ENCODE measurements at regions not wholly inside any gene's neighbourhood (a gene's known extent, or its start where the extent isn't known, plus 50 kb on each side); places are given as distances from the start of the nearest gene placed in this dataset.

GRCh38 chr9:73597771-73598170, 446.1 kb downstream of the ANXA1 start:
- 35 to 41% (median 40%) methylated on average over 4 of the region's 4 CpGs for WGBS, 4 donors
- H3K27me3 ChIP-seq: no peaks in the 10 kb centered on the region
- H3K9me3 ChIP-seq: no peaks in the 10 kb centered on the region

GRCh38 chr9:73609381-73609780, 457.7 kb downstream of the ANXA1 start:
- Histone ChIP-seq H3K36me3 (no peaks in the 10 kb centered on the region), H3K27me3 (no peaks in the 10 kb centered on the region), H3K9me3 (no peaks in the 10 kb centered on the region), H3K4me1 (no peaks in the 10 kb centered on the region), H3K4me3 (no peak overlapping the region), H3K27ac (no peak overlapping the region)
- intact Hi-C loops (cut with DNase I): no loop called here
- 45 to 54% (median 48%) methylated on average over 1 of the region's 1 CpG for WGBS, 4 donors
- ATAC-seq (no peak), DNase-seq (no peak)
- no peak for TF ChIP-seq CTCF (IDR thresholded peaks at IDR 0.05)
- no peak for TF ChIP-seq POLR2A (IDR thresholded peaks at IDR 0.05)

More at GRCh38 chr9:73597771-73598170, 446.1 kb downstream of the ANXA1 start:
- no peak overlapping the region for H3K27ac ChIP-seq
- H3K4me3 ChIP-seq: no peak overlapping the region
- no peaks in the 10 kb centered on the region for H3K36me3 ChIP-seq
- intact Hi-C loops (cut with DNase I): no loop called here
- no peak for ATAC-seq
- peaks cover 0 to 2% (median 0%) of the 10 kb centered on the region in 12 donors for H3K4me1 ChIP-seq
- TF ChIP-seq CTCF (IDR thresholded peaks at IDR 0.05) (no peak), POLR2A (IDR thresholded peaks at IDR 0.05) (no peak)
- DNase-seq: no peak

GRCh38 chr9:73611032-73611431, 459.4 kb downstream of the ANXA1 start:
- WGBS, 4 donors: 57 to 76% (median 63%) methylated on average over 2 of the region's 2 CpGs
- H3K36me3 ChIP-seq: no peaks in the 10 kb centered on the region
- no peak overlapping the region for H3K4me3 ChIP-seq
- DNase-seq (no peak), ATAC-seq (no peak)
- intact Hi-C loops (cut with DNase I): no loop called here
- TF ChIP-seq POLR2A (IDR thresholded peaks at IDR 0.05) (no peak), CTCF (IDR thresholded peaks at IDR 0.05) (no peak)
- no peaks in the 10 kb centered on the region for H3K4me1 ChIP-seq
- no peak overlapping the region for H3K27ac ChIP-seq
- H3K27me3 ChIP-seq: no peaks in the 10 kb centered on the region
- no peaks in the 10 kb centered on the region for H3K9me3 ChIP-seq

- no peaks in the 10 kb centered on the region for H3K9me3 ChIP-seq
- no peaks in the 10 kb centered on the region for H3K4me1 ChIP-seq
- DNase-seq: no peak
- TF ChIP-seq CTCF (IDR thresholded peaks at IDR 0.05) (no peak), POLR2A (IDR thresholded peaks at IDR 0.05) (no peak)
- intact Hi-C loops (cut with DNase I): no loop called here
- no peak overlapping the region for H3K27ac ChIP-seq
- H3K4me3 ChIP-seq: no peak overlapping the region
- no peaks in the 10 kb centered on the region for H3K36me3 ChIP-seq
- no peaks in the 10 kb centered on the region for H3K27me3 ChIP-seq
- WGBS, 4 donors: 71 to 77% (median 75%) methylated on average over 4 of the region's 4 CpGs
- no peak for ATAC-seq
Measured at GRCh38 chr9:73613092-73613701, 461.5 kb downstream of the ANXA1 start.

All from heart left ventricle (tissue), 16 donors.